ENCODE measurements at regions not wholly inside any gene's neighbourhood (a gene's known extent, or its start where the extent isn't known, plus 50 kb on each side); places are given as distances from the start of the nearest gene placed in this dataset.

GRCh38 chr2:239809391-239809790 is 215.8 kb downstream of the NDUFA10 start:
- ATAC-seq (no peak), DNase-seq (no peak)
- Mint-ChIP-seq H3K4me1 (ENCODE audit: low read depth) (no peaks in the 10 kb centered on the region), H3K27me3 (ENCODE audit: low read depth) (no peaks in the 10 kb centered on the region), H3K36me3 (ENCODE audit: low read depth) (no peaks in the 10 kb centered on the region), H3K9me3 (ENCODE audit: insufficient read depth) (no peaks in the 10 kb centered on the region), H3K27ac (no peak overlapping the region), H3K4me3 (no peak overlapping the region)
- CTCF ChIA-PET = no interaction called here
- POLR2A ChIA-PET = no interaction called here

- ChIA-PET CTCF (interaction anchor here (1.1 kb wide), 1 partner anchor 127 kb away, joined by 3 read pairs; no protein-coding TSS in a partner anchor), POLR2A (no interaction called here)
- Mint-ChIP-seq H3K4me1 (ENCODE audit: low read depth) (no peaks in the 10 kb centered on the region), H3K27ac (no peak overlapping the region), H3K27me3 (ENCODE audit: low read depth) (no peaks in the 10 kb centered on the region), H3K9me3 (ENCODE audit: insufficient read depth) (no peaks in the 10 kb centered on the region), H3K36me3 (ENCODE audit: low read depth) (no peaks in the 10 kb centered on the region), H3K4me3 (no peak overlapping the region)
- DNase-seq (no peak), ATAC-seq (no peak)
These were observed 217.6 kb downstream of the NDUFA10 start for GRCh38 chr2:239807568-239807967.

GRCh38 chr2:239806758-239807434 is 218.2 kb downstream of the NDUFA10 start:
- ATAC-seq = no peak
- H3K27ac Mint-ChIP-seq = no peak overlapping the region

GRCh38 chr2:239806276-239806675 is 218.9 kb downstream of the NDUFA10 start:
- H3K4me1 Mint-ChIP-seq (ENCODE audit: low read depth) = no peaks in the 10 kb centered on the region
- ChIA-PET POLR2A (no interaction called here), CTCF (no interaction called here)
- ATAC-seq (no peak), DNase-seq (no peak)
- H3K9me3 Mint-ChIP-seq (ENCODE audit: insufficient read depth) = no peaks in the 10 kb centered on the region
- no peak overlapping the region for H3K27ac Mint-ChIP-seq
- no peaks in the 10 kb centered on the region for H3K27me3 Mint-ChIP-seq (ENCODE audit: low read depth)
- H3K36me3 Mint-ChIP-seq (ENCODE audit: low read depth) = no peaks in the 10 kb centered on the region
- H3K4me3 Mint-ChIP-seq = no peak overlapping the region

More at GRCh38 chr2:239806758-239807434, 218.2 kb downstream of the NDUFA10 start:
- Mint-ChIP-seq H3K4me1 (ENCODE audit: low read depth) (no peaks in the 10 kb centered on the region), H3K27me3 (ENCODE audit: low read depth) (no peaks in the 10 kb centered on the region), H3K4me3 (no peak overlapping the region), H3K36me3 (ENCODE audit: low read depth) (no peaks in the 10 kb centered on the region), H3K9me3 (ENCODE audit: insufficient read depth) (no peaks in the 10 kb centered on the region)
- DNase-seq = no peak
- CTCF ChIA-PET = interaction anchor here (1.1 kb wide), 1 partner anchor 128 kb away, joined by 3 read pairs; no protein-coding TSS in a partner anchor
- POLR2A ChIA-PET = no interaction called here

GRCh38 chr2:239805414-239805813 is 219.7 kb downstream of the NDUFA10 start:
- Mint-ChIP-seq H3K36me3 (ENCODE audit: low read depth) (no peaks in the 10 kb centered on the region), H3K27ac (no peak overlapping the region), H3K27me3 (ENCODE audit: low read depth) (no peaks in the 10 kb centered on the region), H3K4me1 (ENCODE audit: low read depth) (no peaks in the 10 kb centered on the region), H3K4me3 (no peak overlapping the region), H3K9me3 (ENCODE audit: insufficient read depth) (no peaks in the 10 kb centered on the region)
- POLR2A ChIA-PET = no interaction called here
- no peak for DNase-seq
- no peak for ATAC-seq
- CTCF ChIA-PET = no interaction called here

- no peak for DNase-seq
- H3K27ac Mint-ChIP-seq = no peak overlapping the region
- no peaks in the 10 kb centered on the region for H3K9me3 Mint-ChIP-seq (ENCODE audit: insufficient read depth)
- H3K4me1 Mint-ChIP-seq (ENCODE audit: low read depth) = no peaks in the 10 kb centered on the region
- ChIA-PET POLR2A (no interaction called here), CTCF (no interaction called here)
- no peaks in the 10 kb centered on the region for H3K36me3 Mint-ChIP-seq (ENCODE audit: low read depth)
- ATAC-seq = no peak
- H3K27me3 Mint-ChIP-seq (ENCODE audit: low read depth) = no peaks in the 10 kb centered on the region
- H3K4me3 Mint-ChIP-seq = no peak overlapping the region
These were observed 220.2 kb downstream of the NDUFA10 start for GRCh38 chr2:239805043-239805329.

- DNase-seq = no peak
These were observed 220.7 kb downstream of the NDUFA10 start for GRCh38 chr2:239804161-239805042.

DNA sequence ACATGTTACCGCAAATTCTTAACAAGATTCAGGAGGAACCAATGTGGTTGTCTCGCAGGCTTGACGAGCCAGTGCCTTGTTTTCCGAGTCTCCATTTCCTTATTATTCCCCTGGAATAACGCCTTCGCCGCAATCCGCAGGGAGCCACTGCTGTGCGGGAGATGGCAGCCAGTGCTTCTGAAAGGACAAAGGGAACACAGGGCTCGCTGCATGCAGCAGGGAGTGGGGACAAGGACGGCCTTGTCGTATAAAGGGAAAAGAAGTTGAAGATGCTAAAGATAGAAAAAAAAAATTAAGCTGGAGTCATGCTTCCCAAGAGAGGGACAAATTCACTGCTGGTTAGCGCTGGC is 221.4 kb downstream of the NDUFA10 start:
- no peak for DNase-seq
- ATAC-seq = no peak
- POLR2A ChIA-PET = no interaction called here
- H3K27ac Mint-ChIP-seq = no peak overlapping the region
- no peaks in the 10 kb centered on the region for H3K9me3 Mint-ChIP-seq (ENCODE audit: insufficient read depth)
- CTCF ChIA-PET = no interaction called here
- no peak overlapping the region for H3K4me3 Mint-ChIP-seq
- no peaks in the 10 kb centered on the region for H3K27me3 Mint-ChIP-seq (ENCODE audit: low read depth)
- H3K4me1 Mint-ChIP-seq (ENCODE audit: low read depth) = no peaks in the 10 kb centered on the region
- no peaks in the 10 kb centered on the region for H3K36me3 Mint-ChIP-seq (ENCODE audit: low read depth)

More at GRCh38 chr2:239804161-239805042, 220.7 kb downstream of the NDUFA10 start:
- ChIA-PET CTCF (no interaction called here), POLR2A (no interaction called here)
- no peaks in the 10 kb centered on the region for H3K4me1 Mint-ChIP-seq (ENCODE audit: low read depth)
- H3K27me3 Mint-ChIP-seq (ENCODE audit: low read depth) = no peaks in the 10 kb centered on the region
- H3K36me3 Mint-ChIP-seq (ENCODE audit: low read depth) = no peaks in the 10 kb centered on the region
- no peak for ATAC-seq
- H3K9me3 Mint-ChIP-seq (ENCODE audit: insufficient read depth) = no peaks in the 10 kb centered on the region
- no peak overlapping the region for H3K27ac Mint-ChIP-seq
- no peak overlapping the region for H3K4me3 Mint-ChIP-seq

DNA sequence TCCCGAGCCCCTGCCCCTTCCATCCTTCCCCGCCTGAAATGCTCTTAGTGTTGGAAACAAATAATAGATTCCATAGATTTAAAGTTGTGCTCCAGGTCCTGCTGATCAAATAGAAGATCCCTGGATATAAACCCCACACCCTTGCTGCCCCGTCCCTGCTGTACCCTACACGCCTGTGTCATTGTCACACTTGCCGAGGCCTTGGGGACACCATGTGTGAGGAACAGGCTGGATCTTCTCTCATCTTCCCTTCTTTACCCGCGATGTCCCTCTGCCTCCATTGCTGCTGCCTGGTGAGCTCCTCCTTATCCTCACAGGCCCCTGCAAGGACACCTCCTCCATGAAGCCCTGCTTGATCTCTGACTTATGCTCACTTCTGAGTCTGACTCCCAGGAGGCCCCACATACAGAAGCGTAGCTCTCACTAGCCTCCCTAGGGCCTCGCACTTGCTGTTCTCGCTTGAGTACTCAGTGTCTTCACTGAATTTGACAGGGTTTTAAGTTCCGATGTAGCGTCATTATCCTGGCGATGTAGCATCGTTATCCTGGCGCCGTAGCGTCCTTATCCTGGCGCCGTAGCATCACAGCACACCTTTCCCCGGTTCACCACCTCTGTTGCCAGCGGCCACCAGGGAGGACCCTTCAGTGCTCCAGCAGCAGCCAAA is 221.9 kb downstream of the NDUFA10 start:
- ATAC-seq = no peak
- Mint-ChIP-seq H3K27ac (no peak overlapping the region), H3K4me3 (no peak overlapping the region), H3K36me3 (ENCODE audit: low read depth) (no peaks in the 10 kb centered on the region), H3K4me1 (ENCODE audit: low read depth) (no peaks in the 10 kb centered on the region), H3K9me3 (ENCODE audit: insufficient read depth) (no peaks in the 10 kb centered on the region), H3K27me3 (ENCODE audit: low read depth) (no peaks in the 10 kb centered on the region)
- CTCF ChIA-PET = no interaction called here
- DNase-seq = no peak
- POLR2A ChIA-PET = no interaction called here

- ChIA-PET CTCF (no interaction called here), POLR2A (no interaction called here)
- Mint-ChIP-seq H3K36me3 (ENCODE audit: low read depth) (no peaks in the 10 kb centered on the region), H3K27ac (no peak overlapping the region), H3K4me3 (no peak overlapping the region), H3K9me3 (ENCODE audit: insufficient read depth) (no peaks in the 10 kb centered on the region), H3K27me3 (ENCODE audit: low read depth) (no peaks in the 10 kb centered on the region), H3K4me1 (ENCODE audit: low read depth) (no peaks in the 10 kb centered on the region)
- ATAC-seq (no peak), DNase-seq (no peak)
These were observed 222.9 kb downstream of the NDUFA10 start for GRCh38 chr2:239802185-239802649.

DNA sequence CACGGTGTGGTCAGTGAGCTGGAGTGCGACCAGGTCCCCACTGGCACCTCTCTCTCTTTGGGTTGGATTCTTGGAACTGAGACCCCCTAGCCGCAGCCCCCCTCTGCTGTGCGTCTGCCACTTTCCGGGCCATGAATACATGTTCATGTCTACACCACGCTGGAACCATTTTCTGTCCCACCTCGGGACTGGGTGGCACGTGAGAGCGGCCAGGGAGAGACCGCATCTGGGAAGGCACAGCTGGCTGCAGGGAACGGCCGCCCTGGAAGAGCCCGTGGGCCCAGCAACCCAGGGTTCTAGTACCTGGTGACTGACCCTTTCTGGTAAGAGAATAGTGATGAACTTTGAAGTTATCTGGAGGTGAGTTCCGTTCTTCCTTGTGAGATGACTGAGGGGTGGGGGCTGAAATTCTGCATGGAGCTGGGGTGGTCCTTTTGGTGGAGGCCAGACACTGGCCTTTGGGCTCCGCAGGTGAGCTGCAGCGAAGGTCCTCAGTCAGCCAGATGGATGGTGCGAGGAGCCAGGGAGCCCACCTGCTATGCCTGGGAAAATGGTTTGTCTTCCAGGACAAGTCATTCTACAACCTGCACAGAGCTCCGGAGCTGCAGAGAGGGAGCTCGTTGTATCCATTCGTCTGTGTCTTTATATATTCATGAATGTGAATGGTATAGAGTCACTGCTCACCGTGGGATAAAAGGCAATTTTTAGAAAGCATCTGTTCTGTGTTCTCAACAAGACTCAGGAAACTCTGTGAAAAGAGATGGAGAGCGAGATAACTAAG is 223.5 kb downstream of the NDUFA10 start:
- Mint-ChIP-seq H3K27me3 (ENCODE audit: low read depth) (no peaks in the 10 kb centered on the region), H3K4me1 (ENCODE audit: low read depth) (no peaks in the 10 kb centered on the region), H3K36me3 (ENCODE audit: low read depth) (no peaks in the 10 kb centered on the region), H3K4me3 (no peak overlapping the region), H3K27ac (no peak overlapping the region), H3K9me3 (ENCODE audit: insufficient read depth) (no peaks in the 10 kb centered on the region)
- no peak for ATAC-seq
- POLR2A ChIA-PET = no interaction called here
- CTCF ChIA-PET = no interaction called here
- no peak for DNase-seq
